ENCODE measurements at regions not wholly inside any gene's neighbourhood (a gene's known extent, or its start where the extent isn't known, plus 50 kb on each side); places are given as distances from the start of the nearest gene placed in this dataset.

DNA sequence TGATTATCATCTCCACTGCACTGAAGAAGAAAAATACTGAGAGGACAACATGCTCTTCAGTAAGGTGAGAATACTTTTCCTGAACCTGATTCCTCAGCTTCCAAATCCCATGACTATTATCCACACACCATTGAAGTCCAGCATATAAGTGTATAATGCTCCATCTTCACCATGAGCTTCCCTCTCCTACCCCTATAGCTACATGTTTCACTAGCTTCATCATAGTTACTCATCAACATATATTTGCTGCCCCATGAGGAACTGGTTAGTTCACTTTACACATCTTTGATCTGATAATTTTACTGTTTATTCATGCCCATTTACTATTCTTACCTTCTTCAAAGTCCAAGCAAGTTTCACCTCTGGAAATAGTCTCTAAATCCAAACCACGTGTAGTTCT is 908.5 kb upstream of the SEMA6D start:
- TF ChIP-seq POLR2A (IDR thresholded peaks at IDR 0.05) (no peak), CTCF (IDR thresholded peaks at IDR 0.05) (no peak)

Measured in esophagus squamous epithelium (tissue), 4 donors.